WTC11 (cell line): ENCODE measurements at regions not wholly inside any gene's neighbourhood (a gene's known extent, or its start where the extent isn't known, plus 50 kb on each side); places are given as distances from the start of the nearest gene placed in this dataset.
"Not testable (repeated sequence)": the region's sequence is repeated elsewhere in the genome, so short reads cannot be mapped to it uniquely, and the experiment has no call there.

ENCODE experiments used
- ATAC-seq: fragments of 200-7000 bp; cut with Tn5 transposase; 2 replicates; pipeline ENCODE4 v1.10.0; 2021; ENCODE audit warnings: mild to moderate bottlenecking, moderate library complexity
- CTCF ChIA-PET: fragments of 300-600 bp; sonication (Branson Sonifier 250); formaldehyde crosslinking; loops from one replicate; lab custom pipeline; 2021; ENCODE audit warnings: antibody characterized with exemption; lab: Charles Lee
- POLR2A ChIA-PET: fragments of 350-600 bp; sonication (Branson Sonifier 250); formaldehyde crosslinking; loops from one replicate; lab custom pipeline; 2021; ENCODE audit warnings: antibody characterized with exemption; lab: Charles Lee
- DNase-seq: peaks from one replicate; pipeline ENCODE4 v3.0.0; 2021; ENCODE audit warnings: low spot score
- H3K27ac Mint-ChIP-seq: 2 replicates; pipeline ENCODE4 v1.8.0; 2021; ENCODE audit warnings: mixed read lengths
- H3K27me3 Mint-ChIP-seq: 2 replicates; pipeline ENCODE4 v1.8.0; 2021; ENCODE audit warnings: low read depth, mild to moderate bottlenecking, moderate library complexity, mixed read lengths
- H3K36me3 Mint-ChIP-seq: 2 replicates; pipeline ENCODE4 v1.8.0; 2021; ENCODE audit warnings: mixed read lengths
- H3K4me1 Mint-ChIP-seq: 2 replicates; pipeline ENCODE4 v1.8.0; 2022; ENCODE audit warnings: mixed read lengths
- H3K4me3 Mint-ChIP-seq: 2 replicates; pipeline ENCODE4 v1.8.0; 2021; ENCODE audit warnings: mild to moderate bottlenecking, moderate library complexity, mixed read lengths
- H3K9me3 Mint-ChIP-seq: 2 replicates; pipeline ENCODE4 v1.8.0; 2021; ENCODE audit warnings: mixed read lengths
- CBFB ChIP-seq: sonication (generic); formaldehyde crosslinking; IDR thresholded peaks from 2 replicates; pipeline ENCODE4 v1.8.1; 2022; ENCODE audit warnings: mild to moderate bottlenecking, low read depth, missing genetic modification reagents
- ETV6 ChIP-seq: sonication (generic); formaldehyde crosslinking; IDR thresholded peaks from 2 replicates; pipeline ENCODE4 v1.8.1; 2022; ENCODE audit warnings: mild to moderate bottlenecking, missing genetic modification reagents
- GTF2I ChIP-seq: fragments of 250-450 bp; sonication (Bioruptor Pico); conservative IDR thresholded peaks from 2 replicates; pipeline ENCODE4 v1.4.0; 2021; ENCODE audit warnings: mild to moderate bottlenecking
- HMGA2 ChIP-seq: fragments of 250-450 bp; sonication (Bioruptor Pico); IDR thresholded peaks from 2 replicates; pipeline ENCODE4 v1.4.0; 2021; ENCODE audit warnings: mild to moderate bottlenecking, moderate library complexity
- IRF2 ChIP-seq: sonication (generic); formaldehyde crosslinking; IDR thresholded peaks from 2 replicates; pipeline ENCODE4 v1.8.0; 2022; ENCODE audit warnings: low read depth, missing genetic modification reagents, borderline replicate concordance
- KAT7 ChIP-seq: sonication (generic); formaldehyde crosslinking; IDR thresholded peaks from 2 replicates; pipeline ENCODE4 v1.8.1; 2023; ENCODE audit warnings: missing genetic modification reagents, mild to moderate bottlenecking, borderline replicate concordance
- PRRX2 ChIP-seq: fragments of 250-450 bp; sonication (Bioruptor Pico); IDR thresholded peaks from 2 replicates; pipeline ENCODE4 v1.8.0; 2021; ENCODE audit warnings: mild to moderate bottlenecking
- ZNF138 ChIP-seq: sonication (generic); formaldehyde crosslinking; conservative IDR thresholded peaks from 2 replicates; pipeline ENCODE4 v1.8.1; 2022; ENCODE audit warnings: mild to moderate bottlenecking, moderate library complexity, missing genetic modification reagents
- TF ChIP-seq, protein P1 (sequence below): fragments of 250-450 bp; sonication (Bioruptor Pico); IDR thresholded peaks from 2 replicates; pipeline ENCODE4 v1.9.0; 2021; ENCODE audit warnings: mild to moderate bottlenecking
- TF ChIP-seq, protein P2 (sequence below): sonication (generic); formaldehyde crosslinking; conservative IDR thresholded peaks from 2 replicates; pipeline ENCODE4 v1.8.1; 2022; ENCODE audit warnings: mild to moderate bottlenecking, missing genetic modification reagents
- TF ChIP-seq, protein P3 (sequence below): sonication (generic); formaldehyde crosslinking; IDR thresholded peaks from 2 replicates; pipeline ENCODE4 v1.8.0; 2023; ENCODE audit warnings: missing genetic modification reagents, mild to moderate bottlenecking, borderline replicate concordance
- TF ChIP-seq, protein P4 (sequence below): sonication (generic); formaldehyde crosslinking; IDR thresholded peaks from 2 replicates; pipeline ENCODE4 v1.8.1; 2023; ENCODE audit warnings: mild to moderate bottlenecking, moderate library complexity, missing genetic modification reagents
- TF ChIP-seq, protein P5 (sequence below): sonication (generic); formaldehyde crosslinking; IDR thresholded peaks from 2 replicates; pipeline ENCODE4 v1.8.0; 2023; ENCODE audit warnings: missing genetic modification reagents
- TF ChIP-seq, protein P6 (sequence below): sonication (generic); formaldehyde crosslinking; conservative IDR thresholded peaks from 2 replicates; pipeline ENCODE4 v1.8.1; 2023; ENCODE audit warnings: mild to moderate bottlenecking, low read depth, missing genetic modification reagents, moderate library complexity
- TF ChIP-seq, protein P7 (sequence below): sonication (generic); formaldehyde crosslinking; IDR thresholded peaks from 2 replicates; pipeline ENCODE4 v1.8.1; 2022; ENCODE audit warnings: low read depth, missing genetic modification reagents, borderline replicate concordance

DNA sequence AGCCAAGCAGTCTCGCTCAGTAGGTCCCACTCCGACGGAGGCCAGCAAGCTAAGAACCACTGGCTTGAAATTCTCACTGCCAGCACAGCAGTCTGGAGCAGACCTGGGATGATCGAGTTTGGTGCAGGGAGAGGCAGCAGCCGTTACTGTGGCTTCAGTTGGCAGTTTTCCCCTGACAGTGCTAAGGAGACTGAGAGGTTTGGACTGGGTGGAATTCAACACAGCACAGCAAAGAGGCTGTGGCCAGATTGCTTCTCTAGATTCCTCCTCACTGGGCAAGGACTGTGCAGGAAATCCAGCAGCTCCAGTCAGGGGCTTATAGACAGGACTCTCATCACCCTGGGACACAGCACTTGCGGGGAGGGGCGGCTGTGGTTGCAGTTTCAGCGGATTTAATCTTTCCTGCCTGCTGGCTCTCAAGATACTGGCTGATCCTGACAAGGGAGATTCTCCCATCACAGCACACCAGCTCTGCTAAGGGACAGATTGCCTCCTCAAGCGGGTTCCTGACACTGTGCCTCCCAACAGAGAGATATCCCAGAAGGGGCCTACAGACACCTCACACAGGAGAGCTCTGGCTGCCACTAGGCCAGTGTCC is 122.1 kb downstream of the YIPF5 start (continued):
- TF ChIP-seq, protein P1, sequence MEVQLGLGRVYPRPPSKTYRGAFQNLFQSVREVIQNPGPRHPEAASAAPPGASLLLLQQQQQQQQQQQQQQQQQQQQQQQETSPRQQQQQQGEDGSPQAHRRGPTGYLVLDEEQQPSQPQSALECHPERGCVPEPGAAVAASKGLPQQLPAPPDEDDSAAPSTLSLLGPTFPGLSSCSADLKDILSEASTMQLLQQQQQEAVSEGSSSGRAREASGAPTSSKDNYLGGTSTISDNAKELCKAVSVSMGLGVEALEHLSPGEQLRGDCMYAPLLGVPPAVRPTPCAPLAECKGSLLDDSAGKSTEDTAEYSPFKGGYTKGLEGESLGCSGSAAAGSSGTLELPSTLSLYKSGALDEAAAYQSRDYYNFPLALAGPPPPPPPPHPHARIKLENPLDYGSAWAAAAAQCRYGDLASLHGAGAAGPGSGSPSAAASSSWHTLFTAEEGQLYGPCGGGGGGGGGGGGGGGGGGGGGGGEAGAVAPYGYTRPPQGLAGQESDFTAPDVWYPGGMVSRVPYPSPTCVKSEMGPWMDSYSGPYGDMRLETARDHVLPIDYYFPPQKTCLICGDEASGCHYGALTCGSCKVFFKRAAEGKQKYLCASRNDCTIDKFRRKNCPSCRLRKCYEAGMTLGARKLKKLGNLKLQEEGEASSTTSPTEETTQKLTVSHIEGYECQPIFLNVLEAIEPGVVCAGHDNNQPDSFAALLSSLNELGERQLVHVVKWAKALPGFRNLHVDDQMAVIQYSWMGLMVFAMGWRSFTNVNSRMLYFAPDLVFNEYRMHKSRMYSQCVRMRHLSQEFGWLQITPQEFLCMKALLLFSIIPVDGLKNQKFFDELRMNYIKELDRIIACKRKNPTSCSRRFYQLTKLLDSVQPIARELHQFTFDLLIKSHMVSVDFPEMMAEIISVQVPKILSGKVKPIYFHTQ (CRISPR knock-in tag): no peak
- TF ChIP-seq IRF2: no peak

DNA sequence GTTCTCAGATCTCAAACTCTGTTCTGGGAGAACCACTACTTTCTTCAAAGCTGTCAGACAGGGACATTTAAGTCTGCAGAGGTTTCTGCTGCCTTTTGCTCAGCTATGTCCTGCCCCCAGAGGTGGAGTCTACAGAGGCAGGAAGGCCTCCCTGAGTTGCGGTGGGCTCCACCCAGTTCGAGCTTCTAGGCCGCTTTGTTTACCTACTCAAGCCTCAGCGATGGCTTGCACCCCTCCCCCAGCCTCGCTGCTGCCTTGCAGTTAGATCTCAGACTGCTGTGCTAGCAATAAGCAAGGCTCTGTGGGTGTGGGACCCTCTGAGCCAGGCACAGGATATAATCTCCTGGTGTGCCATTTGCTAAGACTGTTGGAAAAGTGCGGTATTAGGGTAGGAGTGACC is 115.1 kb downstream of the YIPF5 start:
- CTCF ChIA-PET, DNase-seq, ATAC-seq, H3K4me3 Mint-ChIP-seq, H3K27ac Mint-ChIP-seq, POLR2A ChIA-PET, H3K27me3 Mint-ChIP-seq, H3K4me1 Mint-ChIP-seq: not testable (repeated sequence)
- peaks cover 56% of the 10 kb centered on the region for H3K9me3 Mint-ChIP-seq
- H3K36me3 Mint-ChIP-seq: peaks cover 29% of the 10 kb centered on the region

DNA sequence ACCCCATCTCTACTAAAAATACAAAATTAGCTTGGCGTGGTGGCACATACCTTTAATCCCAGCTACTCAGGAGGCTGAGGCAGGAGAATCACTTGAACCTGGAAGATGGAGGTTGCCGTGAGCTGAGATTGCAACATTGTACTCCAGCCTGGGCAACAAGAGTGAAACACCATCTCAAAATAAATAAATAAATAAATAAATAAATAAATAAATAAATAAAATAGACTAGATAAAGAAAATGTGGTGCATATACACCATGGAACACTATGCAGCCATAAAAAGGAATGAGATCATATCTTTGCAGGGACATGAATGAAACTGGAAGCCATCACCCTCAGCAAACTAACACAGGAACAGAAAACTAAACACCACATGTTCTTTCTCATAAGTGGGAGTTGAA is 110.4 kb downstream of the YIPF5 start:
- H3K27ac Mint-ChIP-seq, POLR2A ChIA-PET, DNase-seq, H3K4me1 Mint-ChIP-seq, CTCF ChIA-PET, H3K27me3 Mint-ChIP-seq, ATAC-seq, H3K4me3 Mint-ChIP-seq: not testable (repeated sequence)
- peaks cover 55% of the 10 kb centered on the region for H3K9me3 Mint-ChIP-seq
- peaks cover 25% of the 10 kb centered on the region for H3K36me3 Mint-ChIP-seq

DNA sequence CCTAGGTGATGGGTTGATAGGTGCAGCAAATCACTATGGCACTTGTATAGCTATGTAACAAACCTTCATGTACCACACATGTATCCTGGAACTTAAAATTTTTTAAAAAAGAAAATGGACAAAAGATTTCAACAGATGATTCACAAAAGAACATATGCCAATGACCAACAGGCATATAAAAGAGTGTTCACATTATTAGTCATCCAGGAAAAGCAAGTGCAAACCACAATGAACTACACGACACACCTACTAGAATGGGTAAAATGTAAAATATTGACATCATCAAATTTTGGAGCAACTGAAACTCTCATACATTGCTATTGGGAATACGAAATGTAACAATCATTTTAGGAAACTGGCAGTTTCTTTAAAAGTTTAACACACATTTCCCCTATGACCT is 109.9 kb downstream of the YIPF5 start:
- H3K27ac Mint-ChIP-seq: no peak overlapping the region
- ATAC-seq: no peak
- ChIA-PET CTCF (no interaction called here), POLR2A (no interaction called here)
- peaks cover 54% of the 10 kb centered on the region for H3K9me3 Mint-ChIP-seq
- H3K4me1 Mint-ChIP-seq: no peaks in the 10 kb centered on the region
- no peak for DNase-seq
- no peak overlapping the region for H3K4me3 Mint-ChIP-seq
- H3K27me3 Mint-ChIP-seq: peaks cover 2% of the 10 kb centered on the region; the same call in 1 of the 2 replicates
- H3K36me3 Mint-ChIP-seq: peaks cover 23% of the 10 kb centered on the region
- TF ChIP-seq, protein P2, sequence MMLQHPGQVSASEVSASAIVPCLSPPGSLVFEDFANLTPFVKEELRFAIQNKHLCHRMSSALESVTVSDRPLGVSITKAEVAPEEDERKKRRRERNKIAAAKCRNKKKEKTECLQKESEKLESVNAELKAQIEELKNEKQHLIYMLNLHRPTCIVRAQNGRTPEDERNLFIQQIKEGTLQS (CRISPR knock-in tag): no peak
- TF ChIP-seq ZNF138 (CRISPR knock-in tag) (no peak), PRRX2 (CRISPR knock-in tag) (no peak), KAT7 (CRISPR knock-in tag) (no peak), CBFB (CRISPR knock-in tag) (no peak), GTF2I (CRISPR knock-in tag) (no peak), ETV6 (CRISPR knock-in tag) (no peak), HMGA2 (CRISPR knock-in tag) (no peak)
- TF ChIP-seq, protein P3, sequence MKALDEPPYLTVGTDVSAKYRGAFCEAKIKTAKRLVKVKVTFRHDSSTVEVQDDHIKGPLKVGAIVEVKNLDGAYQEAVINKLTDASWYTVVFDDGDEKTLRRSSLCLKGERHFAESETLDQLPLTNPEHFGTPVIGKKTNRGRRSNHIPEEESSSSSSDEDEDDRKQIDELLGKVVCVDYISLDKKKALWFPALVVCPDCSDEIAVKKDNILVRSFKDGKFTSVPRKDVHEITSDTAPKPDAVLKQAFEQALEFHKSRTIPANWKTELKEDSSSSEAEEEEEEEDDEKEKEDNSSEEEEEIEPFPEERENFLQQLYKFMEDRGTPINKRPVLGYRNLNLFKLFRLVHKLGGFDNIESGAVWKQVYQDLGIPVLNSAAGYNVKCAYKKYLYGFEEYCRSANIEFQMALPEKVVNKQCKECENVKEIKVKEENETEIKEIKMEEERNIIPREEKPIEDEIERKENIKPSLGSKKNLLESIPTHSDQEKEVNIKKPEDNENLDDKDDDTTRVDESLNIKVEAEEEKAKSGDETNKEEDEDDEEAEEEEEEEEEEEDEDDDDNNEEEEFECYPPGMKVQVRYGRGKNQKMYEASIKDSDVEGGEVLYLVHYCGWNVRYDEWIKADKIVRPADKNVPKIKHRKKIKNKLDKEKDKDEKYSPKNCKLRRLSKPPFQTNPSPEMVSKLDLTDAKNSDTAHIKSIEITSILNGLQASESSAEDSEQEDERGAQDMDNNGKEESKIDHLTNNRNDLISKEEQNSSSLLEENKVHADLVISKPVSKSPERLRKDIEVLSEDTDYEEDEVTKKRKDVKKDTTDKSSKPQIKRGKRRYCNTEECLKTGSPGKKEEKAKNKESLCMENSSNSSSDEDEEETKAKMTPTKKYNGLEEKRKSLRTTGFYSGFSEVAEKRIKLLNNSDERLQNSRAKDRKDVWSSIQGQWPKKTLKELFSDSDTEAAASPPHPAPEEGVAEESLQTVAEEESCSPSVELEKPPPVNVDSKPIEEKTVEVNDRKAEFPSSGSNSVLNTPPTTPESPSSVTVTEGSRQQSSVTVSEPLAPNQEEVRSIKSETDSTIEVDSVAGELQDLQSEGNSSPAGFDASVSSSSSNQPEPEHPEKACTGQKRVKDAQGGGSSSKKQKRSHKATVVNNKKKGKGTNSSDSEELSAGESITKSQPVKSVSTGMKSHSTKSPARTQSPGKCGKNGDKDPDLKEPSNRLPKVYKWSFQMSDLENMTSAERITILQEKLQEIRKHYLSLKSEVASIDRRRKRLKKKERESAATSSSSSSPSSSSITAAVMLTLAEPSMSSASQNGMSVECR (CRISPR knock-in tag): no peak
- TF ChIP-seq, protein P4, sequence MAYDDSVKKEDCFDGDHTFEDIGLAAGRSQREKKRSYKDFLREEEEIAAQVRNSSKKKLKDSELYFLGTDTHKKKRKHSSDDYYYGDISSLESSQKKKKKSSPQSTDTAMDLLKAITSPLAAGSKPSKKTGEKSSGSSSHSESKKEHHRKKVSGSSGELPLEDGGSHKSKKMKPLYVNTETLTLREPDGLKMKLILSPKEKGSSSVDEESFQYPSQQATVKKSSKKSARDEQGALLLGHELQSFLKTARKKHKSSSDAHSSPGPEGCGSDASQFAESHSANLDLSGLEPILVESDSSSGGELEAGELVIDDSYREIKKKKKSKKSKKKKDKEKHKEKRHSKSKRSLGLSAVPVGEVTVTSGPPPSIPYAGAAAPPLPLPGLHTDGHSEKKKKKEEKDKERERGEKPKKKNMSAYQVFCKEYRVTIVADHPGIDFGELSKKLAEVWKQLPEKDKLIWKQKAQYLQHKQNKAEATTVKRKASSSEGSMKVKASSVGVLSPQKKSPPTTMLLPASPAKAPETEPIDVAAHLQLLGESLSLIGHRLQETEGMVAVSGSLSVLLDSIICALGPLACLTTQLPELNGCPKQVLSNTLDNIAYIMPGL (CRISPR knock-in tag): no peak
- TF ChIP-seq, protein P5, sequence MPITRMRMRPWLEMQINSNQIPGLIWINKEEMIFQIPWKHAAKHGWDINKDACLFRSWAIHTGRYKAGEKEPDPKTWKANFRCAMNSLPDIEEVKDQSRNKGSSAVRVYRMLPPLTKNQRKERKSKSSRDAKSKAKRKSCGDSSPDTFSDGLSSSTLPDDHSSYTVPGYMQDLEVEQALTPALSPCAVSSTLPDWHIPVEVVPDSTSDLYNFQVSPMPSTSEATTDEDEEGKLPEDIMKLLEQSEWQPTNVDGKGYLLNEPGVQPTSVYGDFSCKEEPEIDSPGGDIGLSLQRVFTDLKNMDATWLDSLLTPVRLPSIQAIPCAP: no peak
- TF ChIP-seq, protein P6, sequence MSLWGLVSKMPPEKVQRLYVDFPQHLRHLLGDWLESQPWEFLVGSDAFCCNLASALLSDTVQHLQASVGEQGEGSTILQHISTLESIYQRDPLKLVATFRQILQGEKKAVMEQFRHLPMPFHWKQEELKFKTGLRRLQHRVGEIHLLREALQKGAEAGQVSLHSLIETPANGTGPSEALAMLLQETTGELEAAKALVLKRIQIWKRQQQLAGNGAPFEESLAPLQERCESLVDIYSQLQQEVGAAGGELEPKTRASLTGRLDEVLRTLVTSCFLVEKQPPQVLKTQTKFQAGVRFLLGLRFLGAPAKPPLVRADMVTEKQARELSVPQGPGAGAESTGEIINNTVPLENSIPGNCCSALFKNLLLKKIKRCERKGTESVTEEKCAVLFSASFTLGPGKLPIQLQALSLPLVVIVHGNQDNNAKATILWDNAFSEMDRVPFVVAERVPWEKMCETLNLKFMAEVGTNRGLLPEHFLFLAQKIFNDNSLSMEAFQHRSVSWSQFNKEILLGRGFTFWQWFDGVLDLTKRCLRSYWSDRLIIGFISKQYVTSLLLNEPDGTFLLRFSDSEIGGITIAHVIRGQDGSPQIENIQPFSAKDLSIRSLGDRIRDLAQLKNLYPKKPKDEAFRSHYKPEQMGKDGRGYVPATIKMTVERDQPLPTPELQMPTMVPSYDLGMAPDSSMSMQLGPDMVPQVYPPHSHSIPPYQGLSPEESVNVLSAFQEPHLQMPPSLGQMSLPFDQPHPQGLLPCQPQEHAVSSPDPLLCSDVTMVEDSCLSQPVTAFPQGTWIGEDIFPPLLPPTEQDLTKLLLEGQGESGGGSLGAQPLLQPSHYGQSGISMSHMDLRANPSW (CRISPR knock-in tag): no peak
- TF ChIP-seq, protein P7, sequence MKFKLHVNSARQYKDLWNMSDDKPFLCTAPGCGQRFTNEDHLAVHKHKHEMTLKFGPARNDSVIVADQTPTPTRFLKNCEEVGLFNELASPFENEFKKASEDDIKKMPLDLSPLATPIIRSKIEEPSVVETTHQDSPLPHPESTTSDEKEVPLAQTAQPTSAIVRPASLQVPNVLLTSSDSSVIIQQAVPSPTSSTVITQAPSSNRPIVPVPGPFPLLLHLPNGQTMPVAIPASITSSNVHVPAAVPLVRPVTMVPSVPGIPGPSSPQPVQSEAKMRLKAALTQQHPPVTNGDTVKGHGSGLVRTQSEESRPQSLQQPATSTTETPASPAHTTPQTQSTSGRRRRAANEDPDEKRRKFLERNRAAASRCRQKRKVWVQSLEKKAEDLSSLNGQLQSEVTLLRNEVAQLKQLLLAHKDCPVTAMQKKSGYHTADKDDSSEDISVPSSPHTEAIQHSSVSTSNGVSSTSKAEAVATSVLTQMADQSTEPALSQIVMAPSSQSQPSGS (CRISPR knock-in tag): no peak
